Fibroblast of lung (primary cell): ENCODE measurements at regions not wholly inside any gene's neighbourhood (a gene's known extent, or its start where the extent isn't known, plus 50 kb on each side); places are given as distances from the start of the nearest gene placed in this dataset.

Experiments
- DNase-seq, 2 donors: peaks; one replicate each; pipeline versions ENCODE4 v3.0.0 to v3.0.0-alpha.2; 2010; ENCODE audit warnings: low read depth in 2 of 2
- H2AFZ ChIP-seq: 2 replicates; pipeline ENCODE4 v1.5.1; 2012; ENCODE audit warnings: low read length, control low read depth, inconsistent platforms
- H3K27ac ChIP-seq: 2 replicates; pipeline ENCODE4 v1.5.1; 2011; ENCODE audit warnings: low read length, control low read depth; ENCODE audit not compliant: insufficient read depth
- H3K27me3 ChIP-seq: 2 replicates; pipeline ENCODE4 v1.5.1; 2011; ENCODE audit warnings: mild to moderate bottlenecking, low read length; ENCODE audit not compliant: control insufficient read depth, insufficient read depth
- H3K36me3 ChIP-seq: 2 replicates; pipeline ENCODE4 v1.5.1; 2011; ENCODE audit warnings: low read length; ENCODE audit not compliant: control insufficient read depth, insufficient read depth
- H3K4me1 ChIP-seq: 2 replicates; pipeline ENCODE4 v1.5.1; 2011; ENCODE audit warnings: low read length; ENCODE audit not compliant: control insufficient read depth, insufficient read depth; ENCODE audit errors: extremely low read depth
- H3K4me2 ChIP-seq: 2 replicates; pipeline ENCODE4 v1.5.1; 2011; ENCODE audit warnings: low read length, control low read depth; ENCODE audit not compliant: insufficient read depth; ENCODE audit errors: extremely low read depth
- H3K4me3 ChIP-seq, 4 experiments: fragments of 200-600 bp in 1 of 4; sonication (generic) in 1 of 4; replicated peaks in 1 of 4; 2 replicates each; pipeline ENCODE4 v1.5.1; 2011 to 2016; ENCODE audit warnings: low read length in 4 of 4, low read depth in 3 of 4, mild to moderate bottlenecking in 3 of 4, control low read depth in 2 of 4, inconsistent platforms in 1 of 4, mixed read lengths in 1 of 4; ENCODE audit not compliant: insufficient read depth in 1 of 4; ENCODE audit errors: control extremely low read depth in 1 of 4
- H3K79me2 ChIP-seq: 2 replicates; pipeline ENCODE4 v1.5.1; 2012; ENCODE audit warnings: mild to moderate bottlenecking, low read length, inconsistent platforms; ENCODE audit not compliant: control insufficient read depth, insufficient read depth
- H3K9ac ChIP-seq: 2 replicates; pipeline ENCODE4 v1.5.1; 2011; ENCODE audit warnings: mild to moderate bottlenecking, low read length, control low read depth; ENCODE audit not compliant: insufficient read depth
- H3K9me3 ChIP-seq: 2 replicates; pipeline ENCODE4 v1.5.1; 2012; ENCODE audit warnings: low read depth, low read length; ENCODE audit not compliant: control insufficient read depth, insufficient read depth
- H4K20me1 ChIP-seq: 2 replicates; pipeline ENCODE4 v1.5.1; 2011; ENCODE audit warnings: low read length; ENCODE audit not compliant: control insufficient read depth, insufficient read depth; ENCODE audit errors: extremely low read depth
- EZH2 ChIP-seq: IDR thresholded peaks from 2 replicates; pipeline ENCODE4 v1.5.1; 2012; ENCODE audit warnings: low read length, control low read depth, mild to moderate bottlenecking; ENCODE audit errors: missing control alignments
- TF ChIP-seq, protein P1 (sequence below), 2 donors: IDR thresholded peaks in 1 of 2; conservative IDR thresholded peaks in 1 of 2; 1 replicate in 1 of 2; 2 replicates in 1 of 2; pipeline ENCODE4 v1.5.1; 2011 to 2012; ENCODE audit warnings: low read length in 2 of 2, control low read depth in 1 of 2, inconsistent platforms in 1 of 2, low read depth in 1 of 2, mild to moderate bottlenecking in 1 of 2

DNA sequence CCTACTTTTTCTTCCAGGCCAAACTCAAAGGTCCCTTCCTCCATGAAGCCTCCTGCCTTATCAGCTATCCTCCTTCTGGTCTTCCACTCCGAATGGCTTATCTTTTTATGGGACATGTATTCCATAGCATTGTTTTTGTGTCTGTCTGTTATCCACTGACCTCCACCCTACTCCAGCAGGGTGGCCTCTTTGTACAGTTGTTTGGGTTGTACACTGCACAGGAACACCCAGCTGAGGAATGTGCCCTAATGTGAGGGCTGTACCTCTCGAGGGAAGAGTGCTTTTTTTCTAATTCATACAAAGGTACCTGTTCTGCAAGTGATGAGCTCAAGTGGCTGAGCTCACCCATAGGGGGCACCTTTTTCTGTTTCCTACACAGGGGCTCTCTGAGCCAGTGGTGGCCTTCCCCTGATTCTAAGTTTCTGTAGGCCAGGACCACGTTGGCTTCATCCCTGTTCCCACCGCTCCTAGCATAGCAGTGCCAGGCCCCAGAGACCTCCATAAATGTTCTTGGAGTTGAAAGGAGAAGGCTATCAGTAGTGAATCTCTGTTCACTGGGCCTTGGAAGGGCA is 108.2 kb downstream of the FOXD2 start:
- Histone ChIP-seq H3K36me3 (no peaks in the 10 kb centered on the region), H3K4me1 (no peaks in the 10 kb centered on the region), H3K4me2 (no peak overlapping the region), H3K27me3 (no peaks in the 10 kb centered on the region), H3K4me3 (no peak overlapping the region), H4K20me1 (no peaks in the 10 kb centered on the region), H3K9me3 (no peaks in the 10 kb centered on the region), H3K9ac (no peak overlapping the region), H2AFZ (no peak overlapping the region), H3K27ac (no peak overlapping the region), H3K79me2 (no peaks in the 10 kb centered on the region)
- DNase-seq = no peak
- TF ChIP-seq, protein P1, sequence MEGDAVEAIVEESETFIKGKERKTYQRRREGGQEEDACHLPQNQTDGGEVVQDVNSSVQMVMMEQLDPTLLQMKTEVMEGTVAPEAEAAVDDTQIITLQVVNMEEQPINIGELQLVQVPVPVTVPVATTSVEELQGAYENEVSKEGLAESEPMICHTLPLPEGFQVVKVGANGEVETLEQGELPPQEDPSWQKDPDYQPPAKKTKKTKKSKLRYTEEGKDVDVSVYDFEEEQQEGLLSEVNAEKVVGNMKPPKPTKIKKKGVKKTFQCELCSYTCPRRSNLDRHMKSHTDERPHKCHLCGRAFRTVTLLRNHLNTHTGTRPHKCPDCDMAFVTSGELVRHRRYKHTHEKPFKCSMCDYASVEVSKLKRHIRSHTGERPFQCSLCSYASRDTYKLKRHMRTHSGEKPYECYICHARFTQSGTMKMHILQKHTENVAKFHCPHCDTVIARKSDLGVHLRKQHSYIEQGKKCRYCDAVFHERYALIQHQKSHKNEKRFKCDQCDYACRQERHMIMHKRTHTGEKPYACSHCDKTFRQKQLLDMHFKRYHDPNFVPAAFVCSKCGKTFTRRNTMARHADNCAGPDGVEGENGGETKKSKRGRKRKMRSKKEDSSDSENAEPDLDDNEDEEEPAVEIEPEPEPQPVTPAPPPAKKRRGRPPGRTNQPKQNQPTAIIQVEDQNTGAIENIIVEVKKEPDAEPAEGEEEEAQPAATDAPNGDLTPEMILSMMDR (conservative IDR thresholded peaks at IDR 0.05 in 1 of 2, IDR thresholded peaks at IDR 0.05 in 1 of 2; ENCODE audit: low read depth in 1 of 2, low read length in 2 of 2) = no peak
- TF ChIP-seq EZH2 = no peak

DNA sequence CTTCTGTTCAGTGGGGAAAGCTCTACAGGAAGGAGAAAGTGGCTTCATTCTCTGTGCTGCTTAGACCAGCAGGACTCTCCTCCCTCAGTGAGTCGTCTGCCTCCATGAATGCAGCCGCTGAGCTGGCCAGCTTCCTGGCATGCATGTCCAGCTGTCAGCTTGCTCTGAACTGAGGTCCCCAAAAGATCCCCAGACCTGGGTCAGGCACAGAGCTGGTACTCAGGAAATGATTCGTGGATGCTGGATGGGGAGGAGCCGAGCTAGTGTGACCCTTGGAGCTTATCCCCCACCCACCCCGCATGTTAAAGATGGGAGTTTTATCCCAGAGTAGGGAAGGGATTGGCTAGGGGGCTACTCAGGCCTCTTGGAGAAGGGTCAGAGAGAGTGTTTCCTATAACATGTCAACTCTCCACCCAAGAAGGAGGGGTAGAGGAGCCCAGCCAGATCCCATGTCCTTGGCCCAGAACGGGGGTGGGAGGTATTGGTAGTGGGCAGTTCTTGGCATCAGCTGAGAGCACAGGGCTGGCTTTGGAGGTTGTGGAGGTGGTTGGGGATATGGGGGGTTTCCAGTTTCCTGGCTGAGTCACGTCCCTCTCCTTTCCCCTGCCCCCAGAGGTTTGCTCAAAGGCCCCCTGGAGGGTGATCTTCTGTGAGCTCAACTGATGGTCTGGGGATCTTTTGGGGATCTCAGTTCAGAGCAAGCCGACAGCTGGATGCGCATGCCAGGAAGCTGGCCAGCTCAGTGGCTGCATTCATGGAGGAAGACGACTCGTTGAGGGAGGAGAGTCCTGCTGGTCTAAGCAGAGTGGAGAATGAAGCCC is 110.1 kb downstream of the FOXD2 start:
- Histone ChIP-seq H3K27me3 (no peaks in the 10 kb centered on the region), H4K20me1 (no peaks in the 10 kb centered on the region), H2AFZ (no peak overlapping the region), H3K79me2 (no peaks in the 10 kb centered on the region), H3K36me3 (no peaks in the 10 kb centered on the region), H3K27ac (no peak overlapping the region), H3K9ac (no peak overlapping the region), H3K4me2 (no peak overlapping the region), H3K9me3 (no peaks in the 10 kb centered on the region), H3K4me1 (no peaks in the 10 kb centered on the region), H3K4me3 (no peak overlapping the region)
- TF ChIP-seq, protein P1 (conservative IDR thresholded peaks at IDR 0.05 in 1 of 2, IDR thresholded peaks at IDR 0.05 in 1 of 2; ENCODE audit: low read depth in 1 of 2, low read length in 2 of 2) = no peak
- TF ChIP-seq EZH2 = no peak
- DNase-seq = peak in 1 of 2 donors; percentile 21

DNA sequence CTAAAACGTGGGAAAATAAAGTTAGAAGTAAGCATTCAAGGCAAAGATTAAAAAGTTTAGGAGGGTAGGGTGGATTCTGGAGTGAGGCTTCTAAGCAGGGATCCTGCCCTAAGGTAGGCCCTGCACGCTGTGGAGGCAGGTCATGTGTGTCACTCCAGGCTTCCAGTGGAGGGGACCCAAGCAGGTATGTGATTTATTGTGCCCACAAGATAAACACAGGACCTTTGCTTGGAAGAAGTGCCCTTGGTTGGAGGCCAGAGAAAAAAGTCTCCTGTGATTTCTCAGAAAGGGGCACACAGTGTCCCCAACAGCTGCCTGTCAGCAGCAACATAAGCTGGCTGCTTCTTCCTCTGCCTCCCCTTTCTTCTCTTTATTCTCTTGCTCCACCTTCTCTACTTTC is 110.8 kb downstream of the FOXD2 start:
- no peak overlapping the region for H3K4me2 ChIP-seq
- no peak overlapping the region for H2AFZ ChIP-seq
- H3K9ac ChIP-seq = no peak overlapping the region
- no peaks in the 10 kb centered on the region for H3K9me3 ChIP-seq
- H3K36me3 ChIP-seq = no peaks in the 10 kb centered on the region
- H4K20me1 ChIP-seq = no peaks in the 10 kb centered on the region
- H3K27me3 ChIP-seq = no peaks in the 10 kb centered on the region
- no peak for DNase-seq
- no peak for TF ChIP-seq EZH2
- TF ChIP-seq, protein P1 (conservative IDR thresholded peaks at IDR 0.05 in 1 of 2, IDR thresholded peaks at IDR 0.05 in 1 of 2; ENCODE audit: low read depth in 1 of 2, low read length in 2 of 2) = no peak
- H3K4me3 ChIP-seq = no peak overlapping the region
- H3K4me1 ChIP-seq = no peaks in the 10 kb centered on the region
- H3K79me2 ChIP-seq = no peaks in the 10 kb centered on the region
- H3K27ac ChIP-seq = no peak overlapping the region
